ENCODE measurements at regions not wholly inside any gene's neighbourhood (a gene's known extent, or its start where the extent isn't known, plus 50 kb on each side); places are given as distances from the start of the nearest gene placed in this dataset.

DNA sequence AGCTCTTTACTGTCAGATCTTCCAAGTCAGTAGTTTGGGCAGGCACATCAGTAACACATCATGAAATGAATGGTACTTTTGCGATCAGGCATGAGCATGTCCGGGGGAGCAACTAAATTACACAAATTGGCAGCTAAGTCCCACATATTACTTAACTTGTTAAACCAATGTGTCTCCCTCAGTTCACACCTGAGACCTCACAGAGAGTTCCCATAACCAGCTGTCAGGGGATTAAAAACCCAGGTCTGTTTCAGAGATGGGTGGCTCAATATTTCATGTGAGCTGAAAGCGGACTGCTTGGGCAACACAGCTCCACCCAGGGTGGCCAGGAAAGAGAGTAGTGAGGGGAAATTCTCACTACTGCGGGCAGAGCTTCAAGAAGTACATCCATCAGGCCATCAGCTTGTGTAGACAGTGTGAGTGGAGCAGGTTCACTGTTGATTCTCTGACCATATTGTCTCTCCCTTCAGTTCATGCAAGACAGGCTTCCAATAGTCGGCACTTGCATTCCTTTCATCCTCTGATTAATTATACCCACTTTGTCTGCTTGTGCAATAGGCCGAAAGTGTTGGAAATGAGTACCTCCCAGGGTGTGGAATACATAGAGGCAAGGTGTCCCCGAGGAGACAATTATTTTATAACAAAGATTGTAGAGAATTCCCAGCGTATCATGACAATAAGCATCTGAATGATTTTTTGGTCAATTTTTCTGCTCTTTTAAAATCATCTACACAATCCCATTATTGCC is 139.9 kb downstream of the PTGER3 start:
- no peak for TF ChIP-seq CTCF (IDR thresholded peaks at IDR 0.05; ENCODE audit: insufficient read depth, low read length, poor library complexity, severe bottlenecking)

DNA sequence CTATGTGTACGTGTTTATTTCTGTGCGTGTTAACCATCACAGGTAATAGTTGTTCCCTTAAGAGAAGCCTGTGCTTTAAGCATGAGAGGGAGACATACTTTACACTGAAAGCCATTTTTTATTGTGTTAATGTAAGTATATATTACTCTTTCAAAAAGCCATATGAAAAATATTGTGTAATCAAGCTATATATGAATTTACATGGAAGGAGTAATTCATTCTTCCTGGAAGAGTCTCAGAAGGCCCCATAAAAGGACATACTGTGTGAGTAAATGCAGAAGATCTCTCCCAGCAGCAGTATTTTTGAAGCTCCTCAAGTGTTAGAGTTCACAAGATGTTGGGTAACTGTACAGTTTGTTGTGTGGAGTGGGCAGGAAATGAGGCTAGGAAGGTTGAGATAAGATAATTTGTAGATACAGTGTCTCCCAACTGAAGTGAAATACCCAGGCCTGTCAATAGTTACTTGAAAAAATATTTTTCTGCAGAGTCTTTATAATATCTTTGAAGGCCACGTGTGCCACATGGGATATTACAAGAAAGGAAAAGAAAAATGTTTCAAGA is 138.3 kb downstream of the PTGER3 start:
- Histone ChIP-seq H3K27me3 (ENCODE audit: control insufficient read depth, insufficient read depth, low read length) (no peaks in the 10 kb centered on the region), H3K4me3 (ENCODE audit: low read depth, low read length) (no peak overlapping the region), H3K36me3 (ENCODE audit: control insufficient read depth, insufficient read depth, low read length) (no peaks in the 10 kb centered on the region)
- no peak for TF ChIP-seq CTCF (IDR thresholded peaks at IDR 0.05; ENCODE audit: insufficient read depth, low read length, poor library complexity, severe bottlenecking)
- no peak for DNase-seq (ENCODE audit: low read depth)

More for the DNA sequence above, 139.9 kb downstream of the PTGER3 start:
- no peak overlapping the region for H3K4me3 ChIP-seq (ENCODE audit: low read depth, low read length)
- H3K36me3 ChIP-seq (ENCODE audit: control insufficient read depth, insufficient read depth, low read length), result no peaks in the 10 kb centered on the region
- no peak for DNase-seq (ENCODE audit: low read depth)
- no peaks in the 10 kb centered on the region for H3K27me3 ChIP-seq (ENCODE audit: control insufficient read depth, insufficient read depth, low read length)

- no peak for DNase-seq (ENCODE audit: low read depth)
- Histone ChIP-seq H3K36me3 (ENCODE audit: control insufficient read depth, insufficient read depth, low read length) (no peaks in the 10 kb centered on the region), H3K27me3 (ENCODE audit: control insufficient read depth, insufficient read depth, low read length) (no peaks in the 10 kb centered on the region), H3K4me3 (ENCODE audit: low read depth, low read length) (no peak overlapping the region)
- no peak for TF ChIP-seq CTCF (IDR thresholded peaks at IDR 0.05; ENCODE audit: insufficient read depth, low read length, poor library complexity, severe bottlenecking)
These were observed 137.6 kb downstream of the PTGER3 start for GRCh38 chr1:70910013-70910412.

DNA sequence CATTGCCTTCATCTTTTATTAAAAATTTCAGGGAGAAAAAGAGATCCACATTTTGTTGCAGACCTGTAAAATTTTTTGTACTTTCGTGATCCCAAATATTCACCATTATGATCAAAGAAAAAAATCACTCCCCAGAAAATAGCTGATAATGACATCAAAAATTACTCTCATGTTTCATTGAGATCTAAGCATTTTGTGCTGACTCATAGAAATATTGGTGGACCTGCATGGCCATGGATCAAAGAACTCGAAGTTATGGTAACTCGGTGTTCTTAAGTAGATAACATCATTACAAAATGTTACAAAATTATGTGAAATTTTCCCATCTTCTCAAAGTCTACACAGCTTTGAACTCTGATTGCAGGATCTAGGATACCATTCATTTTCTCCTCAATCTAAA is 135.8 kb downstream of the PTGER3 start:
- no peaks in the 10 kb centered on the region for H3K27me3 ChIP-seq (ENCODE audit: control insufficient read depth, insufficient read depth, low read length)
- TF ChIP-seq CTCF (IDR thresholded peaks at IDR 0.05; ENCODE audit: insufficient read depth, low read length, poor library complexity, severe bottlenecking), result no peak
- H3K36me3 ChIP-seq (ENCODE audit: control insufficient read depth, insufficient read depth, low read length), result no peaks in the 10 kb centered on the region
- DNase-seq (ENCODE audit: low read depth), result no peak
- no peak overlapping the region for H3K4me3 ChIP-seq (ENCODE audit: low read depth, low read length)

DNA sequence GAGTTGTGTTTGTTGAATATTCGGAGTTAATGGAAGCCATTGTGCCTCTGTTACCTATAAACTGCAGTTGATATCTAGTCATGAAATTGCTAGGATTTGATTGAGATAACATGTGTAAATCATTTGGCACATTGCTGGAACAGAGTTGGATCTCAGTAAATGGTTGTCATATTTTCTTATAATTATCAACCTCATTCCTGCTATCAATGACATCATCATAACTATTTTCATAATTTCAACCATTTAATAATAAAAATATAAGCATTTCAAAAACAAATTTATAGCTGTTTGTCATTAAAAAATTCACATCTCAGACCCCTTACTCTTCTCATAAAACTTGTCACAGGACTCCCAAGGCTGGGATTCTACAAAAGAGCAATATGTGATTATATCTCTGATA is 133.4 kb downstream of the PTGER3 start:
- Histone ChIP-seq H3K27me3 (ENCODE audit: control insufficient read depth, insufficient read depth, low read length) (no peaks in the 10 kb centered on the region), H3K36me3 (ENCODE audit: control insufficient read depth, insufficient read depth, low read length) (no peaks in the 10 kb centered on the region), H3K4me3 (ENCODE audit: low read depth, low read length) (no peak overlapping the region)
- no peak for TF ChIP-seq CTCF (IDR thresholded peaks at IDR 0.05; ENCODE audit: insufficient read depth, low read length, poor library complexity, severe bottlenecking)
- DNase-seq (ENCODE audit: low read depth), result no peak

Measured in kidney epithelial cell (primary cell).